ENCODE measurements at regions not wholly inside any gene's neighbourhood (a gene's known extent, or its start where the extent isn't known, plus 50 kb on each side); places are given as distances from the start of the nearest gene placed in this dataset.

GRCh38 chr4:170157670-170158069 is 67.9 kb upstream of the AADAT start:
- TF ChIP-seq SAP30 (IDR thresholded peaks at IDR 0.05; ENCODE audit: insufficient read depth, insufficient replicate concordance, low read length) (no peak), E2F6 (IDR thresholded peaks at IDR 0.05) (no peak), SUZ12 (IDR thresholded peaks at IDR 0.05; ENCODE audit: low read length) (no peak)
- Histone ChIP-seq H3K4me3 (ENCODE audit: extremely low read depth in 1 of 4, insufficient read depth in 2 of 4, low read depth in 3 of 4, low read length in 4 of 4) (no peak overlapping the region), H2BK15ac (ENCODE audit: low read length) (no peak overlapping the region), H4K91ac (replicated peaks; ENCODE audit: insufficient read length, low read length) (no peak overlapping the region), H3K23ac (ENCODE audit: insufficient read length) (no peak overlapping the region), H2BK20ac (ENCODE audit: low read length) (no peak overlapping the region), H3K4me1 (replicated peaks in 1 of 4; ENCODE audit: control insufficient read depth in 3 of 4, insufficient read depth in 4 of 4, low read length in 3 of 4) (no peaks in the 10 kb centered on the region), H3K14ac (ENCODE audit: insufficient read length) (no peak overlapping the region), H3K23me2 (ENCODE audit: low read depth, low read length) (no peaks in the 10 kb centered on the region), H4K20me1 (replicated peaks in 1 of 2; ENCODE audit: control insufficient read depth in 1 of 2, insufficient read depth in 2 of 2, low read length in 2 of 2) (no peaks in the 10 kb centered on the region), H2BK12ac (ENCODE audit: low read depth, low read length) (no peak overlapping the region), H4K5ac (ENCODE audit: insufficient read length, low read depth, low read length) (no peak overlapping the region), H3K79me2 (ENCODE audit: control insufficient read depth in 1 of 2, insufficient read depth in 2 of 2, low read length in 2 of 2) (no peaks in the 10 kb centered on the region), H3K36me3 (ENCODE audit: control insufficient read depth in 2 of 4, insufficient read depth in 4 of 4, low read length in 3 of 4) (no peaks in the 10 kb centered on the region), H3K4me2 (ENCODE audit: insufficient read depth in 1 of 2, low read depth in 2 of 2, low read length in 2 of 2) (no peak overlapping the region), H3K9me3 (ENCODE audit: insufficient read depth in 2 of 2, low read depth in 1 of 2, low read length in 1 of 2) (peaks cover 0 to 3% of the 10 kb centered on the region in 2 experiments; a peak in 1 of 4 replicates), H4K8ac (ENCODE audit: extremely low read depth, insufficient read depth, low read length) (no peak overlapping the region), H2BK120ac (replicated peaks; ENCODE audit: low read depth, low read length) (no peak overlapping the region), H3K4ac (replicated peaks; ENCODE audit: insufficient read length, low read depth, low read length) (no peak overlapping the region), H2AFZ (ENCODE audit: low read length) (no peak overlapping the region), H3K56ac (replicated peaks; ENCODE audit: insufficient read length, low read depth, low read length) (no peak overlapping the region), H3K79me1 (ENCODE audit: low read depth, low read length) (no peaks in the 10 kb centered on the region), H3K27ac (ENCODE audit: low read depth, low read length) (no peak overlapping the region), H2AK5ac (ENCODE audit: low read depth, low read length) (no peak overlapping the region), H3K18ac (ENCODE audit: extremely low read depth, low read length) (no peak overlapping the region), H3K9ac (replicated peaks in 1 of 4; ENCODE audit: extremely low read depth in 1 of 4, low read depth in 3 of 4, low read length in 3 of 4) (no peak overlapping the region), H3K27me3 (replicated peaks in 1 of 4; ENCODE audit: control insufficient read depth in 3 of 4, extremely low read depth in 1 of 4, insufficient read depth in 3 of 4, low read length in 3 of 4) (no peaks in the 10 kb centered on the region), H2BK5ac (ENCODE audit: low read depth, low read length) (no peak overlapping the region)
- POLR2A ChIA-PET (ENCODE audit: partially characterized antibody) = no interaction called here
- FAIRE-seq (no peak), DNase-seq (ENCODE audit: low read depth in 1 of 2, low spot score in 2 of 2) (no peak)
- CTCF ChIA-PET (ENCODE audit: partially characterized antibody) = no interaction called here
